Testis (tissue), 2 donors: ENCODE measurements at regions not wholly inside any gene's neighbourhood (a gene's known extent, or its start where the extent isn't known, plus 50 kb on each side); places are given as distances from the start of the nearest gene placed in this dataset.

Source experiments
- CTCF ChIP-seq, 3 experiments: fragments of 450-650 bp in 2 of 3; fragments of 200-600 bp in 1 of 3; sonication (generic) in 1 of 3; IDR thresholded peaks; one replicate each; pipeline ENCODE4 v1.5.1; 2016 to 2019; ENCODE audit warnings: antibody characterized with exemption in 3 of 3, mild to moderate bottlenecking in 2 of 3, moderate library complexity in 1 of 3
- POLR2A ChIP-seq: fragments of 450-650 bp; IDR thresholded peaks from one replicate; pipeline ENCODE4 v1.6.1; 2017; ENCODE audit warnings: antibody characterized with exemption, mild to moderate bottlenecking, moderate library complexity

GRCh38 chr3:117045143-117045542, 335.6 kb downstream of the TUSC7 start:
- TF ChIP-seq POLR2A (no peak), CTCF (IDR thresholded peaks at IDR 0.05) (no peak)
